IMR-90 (cell line): ENCODE measurements at regions not wholly inside any gene's neighbourhood (a gene's known extent, or its start where the extent isn't known, plus 50 kb on each side); places are given as distances from the start of the nearest gene placed in this dataset.

Experiments used
- ATAC-seq: fragments of 200-7000 bp; cut with Tn5 transposase; 2 replicates; pipeline ENCODE4 v1.9.1; 2020; ENCODE audit warnings: low read depth, mild to moderate bottlenecking, moderate library complexity
- BruUV-seq: library from RNA; stranded (reverse); fragments of 400-500 nt; replicated peaks from 2 replicates; lab custom pipeline; 2021; lab: Mats Ljungman, UMichigan
- CTCF ChIA-PET: fragments of 300-600 bp; formaldehyde crosslinking; extraction: SDS; loops from one replicate; lab custom pipeline; 2021; ENCODE audit warnings: antibody characterized with exemption; lab: Yijun Ruan, JAX
- POLR2A ChIA-PET: fragments of 300-600 bp; sonication (Branson Sonifier 250); formaldehyde crosslinking; loops from one replicate; lab custom pipeline; 2022; ENCODE audit warnings: antibody characterized with exemption; ENCODE audit not compliant: unreplicated experiment; lab: Charles Lee
- DNase-seq: peaks from one replicate; pipeline ENCODE4 v3.0.0; 2013
- H2AFZ ChIP-seq: replicated peaks from 2 replicates; pipeline ENCODE3; 2013; ENCODE audit warnings: low read length, mild to moderate bottlenecking; ENCODE audit not compliant: poor library complexity
- H2AK5ac ChIP-seq: 2 replicates; pipeline ENCODE4 v1.6.1; 2013; ENCODE audit warnings: low read depth, low read length, inconsistent platforms
- H2AK9ac ChIP-seq: replicated peaks from 2 replicates; pipeline ENCODE3; 2013; ENCODE audit warnings: mild to moderate bottlenecking, low read depth, low read length, moderate library complexity; ENCODE audit not compliant: poor library complexity
- H2BK120ac ChIP-seq: 2 replicates; pipeline ENCODE4 v1.6.1; 2013; ENCODE audit warnings: low read depth, low read length, inconsistent platforms
- H2BK15ac ChIP-seq: 3 replicates; pipeline ENCODE4 v1.6.1; 2013; ENCODE audit warnings: low read depth, low read length, inconsistent platforms
- H2BK20ac ChIP-seq: 2 replicates; pipeline ENCODE4 v1.6.1; 2013; ENCODE audit warnings: low read depth, mild to moderate bottlenecking, inconsistent platforms, low read length, moderate library complexity
- H2BK5ac ChIP-seq: 2 replicates; pipeline ENCODE4 v1.6.1; 2013; ENCODE audit warnings: mild to moderate bottlenecking, low read depth, low read length, inconsistent platforms; ENCODE audit not compliant: poor library complexity, severe bottlenecking
- H3K14ac ChIP-seq: replicated peaks from 2 replicates; pipeline ENCODE4 v1.6.1; 2013; ENCODE audit warnings: low read depth, low read length, inconsistent platforms
- H3K18ac ChIP-seq: 2 replicates; pipeline ENCODE4 v1.6.1; 2013; ENCODE audit warnings: low read depth, low read length, control low read depth
- H3K23ac ChIP-seq: 2 replicates; pipeline ENCODE4 v1.6.1; 2013; ENCODE audit warnings: low read depth, low read length, inconsistent platforms
- H3K27ac ChIP-seq: 2 replicates; pipeline ENCODE4 v1.5.1; 2013; ENCODE audit warnings: mild to moderate bottlenecking, control low read depth, low read length; ENCODE audit not compliant: insufficient read depth
- H3K27me3 ChIP-seq: 2 replicates; pipeline ENCODE4 v1.6.1; 2013; ENCODE audit warnings: low read length; ENCODE audit not compliant: control insufficient read depth, insufficient read depth
- H3K36me3 ChIP-seq: 2 replicates; pipeline ENCODE4 v1.6.1; 2013; ENCODE audit warnings: low read length, mixed read lengths; ENCODE audit not compliant: control insufficient read depth, insufficient read depth
- H3K4ac ChIP-seq: 2 replicates; pipeline ENCODE4 v1.6.1; 2013; ENCODE audit warnings: low read depth, low read length, inconsistent platforms
- H3K4me1 ChIP-seq: 2 replicates; pipeline ENCODE4 v1.6.1; 2013; ENCODE audit warnings: low read length, mixed read lengths; ENCODE audit not compliant: control insufficient read depth, insufficient read depth
- H3K4me2 ChIP-seq: 2 replicates; pipeline ENCODE4 v1.6.1; 2013; ENCODE audit warnings: low read depth, mild to moderate bottlenecking, control low read depth, low read length, moderate library complexity
- H3K4me3 ChIP-seq: 2 replicates; pipeline ENCODE4 v1.5.1; 2013; ENCODE audit warnings: low read depth, mild to moderate bottlenecking, control low read depth, low read length, moderate library complexity; ENCODE audit not compliant: insufficient read depth
- H3K56ac ChIP-seq: 2 replicates; pipeline ENCODE4 v1.6.1; 2013; ENCODE audit warnings: low read length, inconsistent platforms; ENCODE audit not compliant: insufficient read depth; ENCODE audit errors: extremely low read depth
- H3K79me1 ChIP-seq, 2 experiments: 2 replicates each; pipeline ENCODE4 v1.6.1; 2013; ENCODE audit warnings: low read length in 2 of 2, inconsistent platforms in 1 of 2, low read depth in 1 of 2
- H3K9ac ChIP-seq: 2 replicates; pipeline ENCODE4 v1.6.1; 2013; ENCODE audit warnings: low read depth, low read length, control low read depth
- H3K9me1 ChIP-seq: 2 replicates; pipeline ENCODE4 v1.6.1; 2013; ENCODE audit warnings: low read length, inconsistent platforms; ENCODE audit not compliant: insufficient read depth
- H3K9me3 ChIP-seq: 2 replicates; pipeline ENCODE4 v1.6.1; 2013; ENCODE audit warnings: low read length; ENCODE audit not compliant: control insufficient read depth, insufficient read depth
- H4K20me1 ChIP-seq: 2 replicates; pipeline ENCODE4 v1.6.1; 2013; ENCODE audit warnings: low read length, inconsistent platforms; ENCODE audit not compliant: insufficient read depth
- H4K5ac ChIP-seq: 2 replicates; pipeline ENCODE4 v1.6.1; 2013; ENCODE audit warnings: mild to moderate bottlenecking, low read depth, low read length, control low read depth
- H4K8ac ChIP-seq, 2 experiments: 2 replicates each; pipeline ENCODE4 v1.6.1; 2013; ENCODE audit warnings: low read depth in 2 of 2, low read length in 2 of 2, control low read depth in 1 of 2, inconsistent platforms in 1 of 2
- H4K91ac ChIP-seq: 2 replicates; pipeline ENCODE4 v1.6.1; 2013; ENCODE audit warnings: low read depth, low read length, inconsistent platforms; ENCODE audit not compliant: insufficient read depth
- BHLHE40 ChIP-seq: fragments of 150-350 bp; IDR thresholded peaks from 2 replicates; pipeline ENCODE4 v1.6.1; 2016; ENCODE audit warnings: mild to moderate bottlenecking, low read depth, low read length
- CEBPB ChIP-seq: IDR thresholded peaks from 2 replicates; pipeline ENCODE4 v1.6.1; 2012; ENCODE audit warnings: low read depth, low read length, improper control_type of control experiment
- CHD1 ChIP-seq: IDR thresholded peaks from 2 replicates; pipeline ENCODE4 v1.6.1; 2012; ENCODE audit warnings: low read depth, low read length, improper control_type of control experiment
- CTCF ChIP-seq: conservative IDR thresholded peaks from 2 replicates; pipeline ENCODE4 v1.5.1; 2012; ENCODE audit warnings: mild to moderate bottlenecking, low read depth, low read length, improper control_type of control experiment
- ELK1 ChIP-seq: fragments of 150-350 bp; IDR thresholded peaks from 2 replicates; pipeline ENCODE4 v1.6.1; 2016; ENCODE audit warnings: low read depth, mild to moderate bottlenecking, low read length, moderate library complexity, borderline replicate concordance
- FOS ChIP-seq: fragments of 150-350 bp; IDR thresholded peaks from 2 replicates; pipeline ENCODE4 v1.6.1; 2016; ENCODE audit warnings: low read depth, low read length
- MAFK ChIP-seq: IDR thresholded peaks from 2 replicates; pipeline ENCODE4 v1.6.1; 2012; ENCODE audit warnings: low read depth, low read length, improper control_type of control experiment
- MAZ ChIP-seq: IDR thresholded peaks from 2 replicates; pipeline ENCODE4 v1.6.1; 2012; ENCODE audit warnings: low read depth, mild to moderate bottlenecking, low read length, improper control_type of control experiment, moderate library complexity, borderline replicate concordance
- MXI1 ChIP-seq: IDR thresholded peaks from 2 replicates; pipeline ENCODE4 v1.6.1; 2012; ENCODE audit warnings: low read depth, mild to moderate bottlenecking, low read length, moderate library complexity, borderline replicate concordance
- NFE2L2 ChIP-seq: fragments of 150-350 bp; IDR thresholded peaks from 2 replicates; pipeline ENCODE4 v1.6.1; 2016; ENCODE audit warnings: low read depth, mild to moderate bottlenecking, low read length
- POLR2A ChIP-seq: IDR thresholded peaks from 2 replicates; pipeline ENCODE4 v1.6.1; 2012; ENCODE audit warnings: mild to moderate bottlenecking, low read depth, low read length
- RAD21 ChIP-seq: IDR thresholded peaks from 2 replicates; pipeline ENCODE4 v1.6.1; 2012; ENCODE audit warnings: low read length, improper control_type of control experiment
- RCOR1 ChIP-seq: IDR thresholded peaks from 2 replicates; pipeline ENCODE4 v1.6.1; 2012; ENCODE audit warnings: mild to moderate bottlenecking, low read length, improper control_type of control experiment; ENCODE audit not compliant: insufficient replicate concordance
- RFX5 ChIP-seq: IDR thresholded peaks from 2 replicates; pipeline ENCODE4 v1.8.0; 2012; ENCODE audit warnings: low read depth, mild to moderate bottlenecking, low read length, moderate library complexity
- SMC3 ChIP-seq: fragments of 150-350 bp; IDR thresholded peaks from 2 replicates; pipeline ENCODE4 v1.6.1; 2016; ENCODE audit warnings: low read depth, mild to moderate bottlenecking, antibody characterized with exemption, low read length, moderate library complexity
- USF2 ChIP-seq: fragments of 150-350 bp; IDR thresholded peaks from 2 replicates; pipeline ENCODE4 v1.6.1; 2017; ENCODE audit warnings: mild to moderate bottlenecking, antibody characterized with exemption, low read length, low read depth
- WGBS, 2 experiments: methylation state at CpG; one replicate each; pipeline versions ENCODE4 v1.1.5 to v1.1.7; 2013; ENCODE audit warnings: missing lambda C conversion rate in 2 of 2; ENCODE audit not compliant: insufficient read length in 1 of 2; ENCODE audit errors: extremely low coverage in 2 of 2; 5-methylcytosine and 5-hydroxymethylcytosine counted together
- dilution Hi-C: fragments of 300-500 bp; cut with HindIII; formaldehyde crosslinking; loops from one replicate; pipeline ENCODE4 v1.14.3; 2018; ENCODE audit warnings: low sequenced_read_pairs; ENCODE audit not compliant: unreplicated experiment
- in situ Hi-C: fragments of 300-500 bp; cut with MboI; formaldehyde crosslinking; loops from 3 replicates; pipeline ENCODE4 v1.14.3; 2019; ENCODE audit warnings: low sequenced_read_pairs, inconsistent platforms, mixed read lengths
- intact Hi-C: fragments of 100-400 bp; cut with micrococcal nuclease; formaldehyde crosslinking; loops from 2 replicates; pipeline ENCODE4 v1.10.0; 2022

GRCh38 chr11:70744396-70745185 lies 346.3 kb downstream of the CTTN start:
- ChIA-PET CTCF (no interaction called here), POLR2A (no interaction called here)
- ATAC-seq: no peak
- TF ChIP-seq BHLHE40: no peak
- no peak for TF ChIP-seq POLR2A
- no peak for TF ChIP-seq CEBPB
- TF ChIP-seq RFX5: no peak
- no peak for TF ChIP-seq USF2
- no peak for TF ChIP-seq ELK1
- no peak for TF ChIP-seq MAFK
- no peak for TF ChIP-seq CHD1
- TF ChIP-seq RCOR1: no peak
- no peak for TF ChIP-seq MAZ
- no peak for TF ChIP-seq RAD21
- no peak for TF ChIP-seq SMC3
- TF ChIP-seq CTCF: no peak
- TF ChIP-seq NFE2L2: no peak
- no peak for TF ChIP-seq FOS
- no peak for TF ChIP-seq MXI1
- Histone ChIP-seq H3K79me1 (no peaks in the 10 kb centered on the region), H2BK15ac (no peak overlapping the region), H3K4me3 (no peak overlapping the region), H3K23ac (no peak overlapping the region), H2BK5ac (no peak overlapping the region), H4K91ac (no peak overlapping the region), H3K9me1 (no peaks in the 10 kb centered on the region), H3K4me2 (no peak overlapping the region), H3K9ac (no peak overlapping the region), H3K56ac (no peak overlapping the region), H3K4me1 (no peaks in the 10 kb centered on the region), H2AFZ (no peak overlapping the region), H2BK120ac (no peak overlapping the region), H4K8ac (no peak overlapping the region), H3K36me3 (no peaks in the 10 kb centered on the region), H3K18ac (no peak overlapping the region), H3K14ac (no peak overlapping the region), H2AK9ac (no peak overlapping the region), H3K9me3 (no peaks in the 10 kb centered on the region; the same call in 1 of the 2 replicates), H3K4ac (no peak overlapping the region), H2AK5ac (no peak overlapping the region), H2BK20ac (no peak overlapping the region), H4K5ac (no peak overlapping the region), H3K27ac (no peak overlapping the region), H3K27me3 (peaks cover 4% of the 10 kb centered on the region; the same call in 1 of the 2 replicates), H4K20me1 (no peaks in the 10 kb centered on the region; the same call in none of the 2 replicates)
- DNase-seq: no peak
- WGBS, 2 experiments: 71% methylated on average over 4 of the region's 17 CpGs; no CpG with 5 or more reads in 1 of the 2 experiments
- in situ Hi-C loops: no loop called here
- no TSS peak for BruUV-seq
- intact Hi-C loops: no loop called here
- dilution Hi-C loops: no loop called here
